NK-92 treated with Interleukin-12 subunit alpha and Interleukin-12 subunit beta, amount 100 ng/mL, for 24 hours (cell line): ENCODE measurements at regions not wholly inside any gene's neighbourhood (a gene's known extent, or its start where the extent isn't known, plus 50 kb on each side); places are given as distances from the start of the nearest gene placed in this dataset.
"Not testable (repeated sequence)": the region's sequence is repeated elsewhere in the genome, so short reads cannot be mapped to it uniquely, and the experiment has no call there.

Source experiments
- DNase-seq: peaks from one replicate; lab custom pipeline; 2025; lab: John Stamatoyannopoulos, UW

- DNase-seq = not testable (repeated sequence)
Measured at GRCh38 chr11:92027136-92027535, 197.5 kb upstream of the FAT3 start.

GRCh38 chr11:92026664-92027063, 198.0 kb upstream of the FAT3 start:
- DNase-seq = no peak

GRCh38 chr11:92024788-92025187, 199.8 kb upstream of the FAT3 start:
- no peak for DNase-seq

- DNase-seq = no peak
Measured at GRCh38 chr11:92022499-92022898, 202.1 kb upstream of the FAT3 start.

GRCh38 chr11:92018332-92018731, 206.3 kb upstream of the FAT3 start:
- DNase-seq = no peak

GRCh38 chr11:92008249-92008648, 216.4 kb upstream of the FAT3 start:
- DNase-seq = no peak

GRCh38 chr11:92002568-92002967, 222.1 kb upstream of the FAT3 start:
- no peak for DNase-seq

- no peak for DNase-seq
Measured at GRCh38 chr11:91998481-91998880, 226.1 kb upstream of the FAT3 start.

- no peak for DNase-seq
Measured at GRCh38 chr11:91997226-91997625, 227.4 kb upstream of the FAT3 start.

GRCh38 chr11:91996526-91996925, 228.1 kb upstream of the FAT3 start:
- DNase-seq = no peak

GRCh38 chr11:91988443-91988842, 236.2 kb upstream of the FAT3 start:
- not testable (repeated sequence) for DNase-seq

- DNase-seq = no peak
Measured at GRCh38 chr11:91986218-91986617, 238.4 kb upstream of the FAT3 start.

GRCh38 chr11:91984033-91984584, 240.5 kb upstream of the FAT3 start:
- no peak for DNase-seq

- DNase-seq = no peak
Measured at GRCh38 chr11:91981995-91982394, 242.6 kb upstream of the FAT3 start.

- no peak for DNase-seq
Measured at GRCh38 chr11:91979775-91980174, 244.8 kb upstream of the FAT3 start.

GRCh38 chr11:91978747-91979146, 245.9 kb upstream of the FAT3 start:
- DNase-seq = no peak

- DNase-seq = no peak
Measured at GRCh38 chr11:91972665-91973266, 251.9 kb upstream of the FAT3 start.

- no peak for DNase-seq
Measured at GRCh38 chr11:91970624-91971023, 254.0 kb upstream of the FAT3 start.

- no peak for DNase-seq
Measured at GRCh38 chr11:91969486-91969885, 255.1 kb upstream of the FAT3 start.

GRCh38 chr11:91967691-91968045, 256.9 kb upstream of the FAT3 start:
- DNase-seq = no peak

GRCh38 chr11:91967026-91967690, 257.5 kb upstream of the FAT3 start:
- no peak for DNase-seq

GRCh38 chr11:91966368-91966767, 258.2 kb upstream of the FAT3 start:
- DNase-seq = no peak

- DNase-seq = no peak
Measured at GRCh38 chr11:91960770-91961169, 263.8 kb upstream of the FAT3 start.

- DNase-seq = no peak
Measured at GRCh38 chr11:91959411-91959810, 265.2 kb upstream of the FAT3 start.
